ENCODE measurements at regions not wholly inside any gene's neighbourhood (a gene's known extent, or its start where the extent isn't known, plus 50 kb on each side); places are given as distances from the start of the nearest gene placed in this dataset.

- H3K4me1 ChIP-seq (ENCODE audit: control insufficient read depth in 4 of 4, insufficient read depth in 4 of 4, low read length in 3 of 4), result no peaks in the 10 kb centered on the region
- no peak for DNase-seq (ENCODE audit: low spot score)
- TF ChIP-seq GABPA (IDR thresholded peaks at IDR 0.05 in 1 of 2, conservative IDR thresholded peaks at IDR 0.05 in 1 of 2) (no peak), HNF4A (conservative IDR thresholded peaks at IDR 0.05) (no peak)
- TF ChIP-seq, protein P1, sequence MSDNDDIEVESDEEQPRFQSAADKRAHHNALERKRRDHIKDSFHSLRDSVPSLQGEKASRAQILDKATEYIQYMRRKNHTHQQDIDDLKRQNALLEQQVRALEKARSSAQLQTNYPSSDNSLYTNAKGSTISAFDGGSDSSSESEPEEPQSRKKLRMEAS (IDR thresholded peaks at IDR 0.05), result no peak
- no peaks in the 10 kb centered on the region for H3K9me3 ChIP-seq (ENCODE audit: control insufficient read depth in 4 of 4, low read length in 3 of 4)
- no peak overlapping the region for H3K9ac ChIP-seq (ENCODE audit: low read depth in 1 of 2, low read length in 2 of 2)
- H3K4me3 ChIP-seq (ENCODE audit: low read depth in 1 of 3, low read length in 3 of 3), result no peak overlapping the region
- H3K36me3 ChIP-seq (ENCODE audit: control insufficient read depth in 4 of 4, insufficient read depth in 3 of 4, low read depth in 1 of 4, low read length in 3 of 4), result no peaks in the 10 kb centered on the region
- WGBS, result 78% methylated on average over 3 of the region's 3 CpGs
- no peaks in the 10 kb centered on the region for H3K27me3 ChIP-seq (ENCODE audit: control insufficient read depth in 4 of 4, insufficient read depth in 4 of 4, low read length in 3 of 4)
- H3K27ac ChIP-seq (ENCODE audit: low read depth in 1 of 2, low read length in 2 of 2), result no peak overlapping the region
Observed at GRCh38 chr1:87642581-87643221, 314.0 kb downstream of the LMO4 start.

DNA sequence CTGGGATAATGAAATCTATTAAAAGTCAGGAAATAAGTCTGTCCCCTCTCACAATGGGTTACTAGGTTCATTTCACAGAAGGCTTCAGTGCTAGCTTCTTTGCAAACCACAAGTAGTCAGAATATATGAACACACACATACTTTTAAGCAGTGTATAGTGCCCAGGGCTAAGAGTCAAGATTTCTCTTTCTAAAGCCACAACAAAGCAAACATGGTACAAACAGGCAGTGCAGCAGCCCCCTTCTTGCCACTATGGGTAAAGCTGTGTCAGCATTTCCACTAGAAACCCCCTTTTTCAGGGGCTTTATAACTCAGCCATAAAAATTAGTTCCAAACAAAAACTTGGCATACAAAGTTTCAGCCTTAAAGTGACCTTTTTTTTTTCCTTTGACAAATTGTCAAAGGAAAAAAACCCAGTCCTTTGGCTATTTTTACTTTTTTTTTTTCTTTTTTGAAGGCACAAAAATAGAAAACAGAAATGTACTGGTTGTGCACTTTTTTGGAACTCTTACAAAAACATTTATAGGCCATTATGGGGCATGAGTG, 315.4 kb downstream of the LMO4 start:
- no peak overlapping the region for H3K9ac ChIP-seq (ENCODE audit: low read depth in 1 of 2, low read length in 2 of 2)
- no peaks in the 10 kb centered on the region for H3K9me3 ChIP-seq (ENCODE audit: control insufficient read depth in 4 of 4, low read length in 3 of 4)
- no peaks in the 10 kb centered on the region for H3K27me3 ChIP-seq (ENCODE audit: control insufficient read depth in 4 of 4, insufficient read depth in 4 of 4, low read length in 3 of 4)
- DNase-seq (ENCODE audit: low spot score), result no peak
- H3K4me3 ChIP-seq (ENCODE audit: low read depth in 1 of 3, low read length in 3 of 3), result no peak overlapping the region
- no peaks in the 10 kb centered on the region for H3K4me1 ChIP-seq (ENCODE audit: control insufficient read depth in 4 of 4, insufficient read depth in 4 of 4, low read length in 3 of 4)
- no peaks in the 10 kb centered on the region for H3K36me3 ChIP-seq (ENCODE audit: control insufficient read depth in 4 of 4, insufficient read depth in 3 of 4, low read depth in 1 of 4, low read length in 3 of 4)
- TF ChIP-seq ATF3 (IDR thresholded peaks at IDR 0.05), result no peak
- TF ChIP-seq, protein P1 (IDR thresholded peaks at IDR 0.05), result no peak
- no peak for TF ChIP-seq YY1 (IDR thresholded peaks at IDR 0.05)
- TF ChIP-seq, protein P2, sequence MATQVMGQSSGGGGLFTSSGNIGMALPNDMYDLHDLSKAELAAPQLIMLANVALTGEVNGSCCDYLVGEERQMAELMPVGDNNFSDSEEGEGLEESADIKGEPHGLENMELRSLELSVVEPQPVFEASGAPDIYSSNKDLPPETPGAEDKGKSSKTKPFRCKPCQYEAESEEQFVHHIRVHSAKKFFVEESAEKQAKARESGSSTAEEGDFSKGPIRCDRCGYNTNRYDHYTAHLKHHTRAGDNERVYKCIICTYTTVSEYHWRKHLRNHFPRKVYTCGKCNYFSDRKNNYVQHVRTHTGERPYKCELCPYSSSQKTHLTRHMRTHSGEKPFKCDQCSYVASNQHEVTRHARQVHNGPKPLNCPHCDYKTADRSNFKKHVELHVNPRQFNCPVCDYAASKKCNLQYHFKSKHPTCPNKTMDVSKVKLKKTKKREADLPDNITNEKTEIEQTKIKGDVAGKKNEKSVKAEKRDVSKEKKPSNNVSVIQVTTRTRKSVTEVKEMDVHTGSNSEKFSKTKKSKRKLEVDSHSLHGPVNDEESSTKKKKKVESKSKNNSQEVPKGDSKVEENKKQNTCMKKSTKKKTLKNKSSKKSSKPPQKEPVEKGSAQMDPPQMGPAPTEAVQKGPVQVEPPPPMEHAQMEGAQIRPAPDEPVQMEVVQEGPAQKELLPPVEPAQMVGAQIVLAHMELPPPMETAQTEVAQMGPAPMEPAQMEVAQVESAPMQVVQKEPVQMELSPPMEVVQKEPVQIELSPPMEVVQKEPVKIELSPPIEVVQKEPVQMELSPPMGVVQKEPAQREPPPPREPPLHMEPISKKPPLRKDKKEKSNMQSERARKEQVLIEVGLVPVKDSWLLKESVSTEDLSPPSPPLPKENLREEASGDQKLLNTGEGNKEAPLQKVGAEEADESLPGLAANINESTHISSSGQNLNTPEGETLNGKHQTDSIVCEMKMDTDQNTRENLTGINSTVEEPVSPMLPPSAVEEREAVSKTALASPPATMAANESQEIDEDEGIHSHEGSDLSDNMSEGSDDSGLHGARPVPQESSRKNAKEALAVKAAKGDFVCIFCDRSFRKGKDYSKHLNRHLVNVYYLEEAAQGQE (IDR thresholded peaks at IDR 0.05), result no peak
- no peak for TF ChIP-seq EGR1 (IDR thresholded peaks at IDR 0.05; ENCODE audit: low read depth in 2 of 2)
- no peak for TF ChIP-seq HNF4G (IDR thresholded peaks at IDR 0.05)
- TF ChIP-seq HNF4A (conservative IDR thresholded peaks at IDR 0.05), result no peak
- TF ChIP-seq RXRA (IDR thresholded peaks at IDR 0.05), result no peak
- H3K27ac ChIP-seq (ENCODE audit: low read depth in 1 of 2, low read length in 2 of 2), result no peak overlapping the region

DNA sequence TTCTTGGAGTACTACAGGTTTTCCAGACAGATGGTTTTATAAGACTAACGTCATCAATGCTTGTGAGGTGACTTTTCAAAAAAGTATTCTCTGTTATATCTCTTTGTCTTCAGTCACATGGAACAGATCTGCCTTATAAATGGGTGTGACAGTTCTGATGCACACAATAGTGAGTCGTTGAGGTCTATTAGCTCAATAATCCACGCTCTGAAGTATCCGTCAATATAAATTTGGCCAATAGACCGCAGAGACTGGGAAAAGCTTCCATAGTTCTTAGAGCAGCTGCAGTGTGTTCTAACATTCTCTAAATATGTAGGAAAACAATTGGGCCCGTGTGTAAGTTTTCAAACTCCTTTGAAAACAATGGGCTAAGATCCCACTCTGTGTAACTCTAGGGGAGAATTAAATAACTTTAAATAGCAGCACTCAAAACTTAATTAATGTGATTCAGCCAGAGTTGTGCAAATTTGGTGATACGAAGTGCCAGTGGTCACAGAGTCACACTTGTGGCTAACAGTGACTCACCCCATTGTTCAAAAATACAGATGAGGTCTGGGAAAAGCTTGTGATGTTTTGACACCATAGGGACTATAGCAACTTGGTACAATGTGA, 316.0 kb downstream of the LMO4 start:
- WGBS, result 85% methylated on average over 7 of the region's 7 CpGs
- H3K9me3 ChIP-seq (ENCODE audit: control insufficient read depth in 4 of 4, low read length in 3 of 4), result no peaks in the 10 kb centered on the region
- H3K36me3 ChIP-seq (ENCODE audit: control insufficient read depth in 4 of 4, insufficient read depth in 3 of 4, low read depth in 1 of 4, low read length in 3 of 4), result no peaks in the 10 kb centered on the region
- DNase-seq (ENCODE audit: low spot score), result no peak
- H3K27ac ChIP-seq (ENCODE audit: low read depth in 1 of 2, low read length in 2 of 2), result no peak overlapping the region
- no peak overlapping the region for H3K4me3 ChIP-seq (ENCODE audit: low read depth in 1 of 3, low read length in 3 of 3)
- H3K9ac ChIP-seq (ENCODE audit: low read depth in 1 of 2, low read length in 2 of 2), result no peak overlapping the region
- H3K4me1 ChIP-seq (ENCODE audit: control insufficient read depth in 4 of 4, insufficient read depth in 4 of 4, low read length in 3 of 4), result no peaks in the 10 kb centered on the region
- no peaks in the 10 kb centered on the region for H3K27me3 ChIP-seq (ENCODE audit: control insufficient read depth in 4 of 4, insufficient read depth in 4 of 4, low read length in 3 of 4)
- TF ChIP-seq ZBTB33 (IDR thresholded peaks at IDR 0.05) (no peak), ATF3 (IDR thresholded peaks at IDR 0.05) (no peak), RAD21 (IDR thresholded peaks at IDR 0.05) (no peak), TAF1 (conservative IDR thresholded peaks at IDR 0.05) (no peak), SP1 (IDR thresholded peaks at IDR 0.05) (no peak)
- TF ChIP-seq, protein P3, sequence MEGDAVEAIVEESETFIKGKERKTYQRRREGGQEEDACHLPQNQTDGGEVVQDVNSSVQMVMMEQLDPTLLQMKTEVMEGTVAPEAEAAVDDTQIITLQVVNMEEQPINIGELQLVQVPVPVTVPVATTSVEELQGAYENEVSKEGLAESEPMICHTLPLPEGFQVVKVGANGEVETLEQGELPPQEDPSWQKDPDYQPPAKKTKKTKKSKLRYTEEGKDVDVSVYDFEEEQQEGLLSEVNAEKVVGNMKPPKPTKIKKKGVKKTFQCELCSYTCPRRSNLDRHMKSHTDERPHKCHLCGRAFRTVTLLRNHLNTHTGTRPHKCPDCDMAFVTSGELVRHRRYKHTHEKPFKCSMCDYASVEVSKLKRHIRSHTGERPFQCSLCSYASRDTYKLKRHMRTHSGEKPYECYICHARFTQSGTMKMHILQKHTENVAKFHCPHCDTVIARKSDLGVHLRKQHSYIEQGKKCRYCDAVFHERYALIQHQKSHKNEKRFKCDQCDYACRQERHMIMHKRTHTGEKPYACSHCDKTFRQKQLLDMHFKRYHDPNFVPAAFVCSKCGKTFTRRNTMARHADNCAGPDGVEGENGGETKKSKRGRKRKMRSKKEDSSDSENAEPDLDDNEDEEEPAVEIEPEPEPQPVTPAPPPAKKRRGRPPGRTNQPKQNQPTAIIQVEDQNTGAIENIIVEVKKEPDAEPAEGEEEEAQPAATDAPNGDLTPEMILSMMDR (IDR thresholded peaks at IDR 0.05; ENCODE audit: low read depth, low read length, missing input control), result no peak
- TF ChIP-seq, protein P1 (IDR thresholded peaks at IDR 0.05), result no peak
